Caco-2 (cell line): ENCODE measurements at regions not wholly inside any gene's neighbourhood (a gene's known extent, or its start where the extent isn't known, plus 50 kb on each side); places are given as distances from the start of the nearest gene placed in this dataset.

Experiments
- BruUV-seq: library from RNA; stranded (reverse); fragments of 400-500 nt; replicated peaks from 2 replicates; lab custom pipeline; 2021; lab: Mats Ljungman, UMichigan
- CTCF ChIA-PET: fragments of 300-600 bp; sonication (Branson Sonifier 250); formaldehyde crosslinking; loops from one replicate; lab custom pipeline; 2022; ENCODE audit warnings: antibody characterized with exemption; lab: Charles Lee
- POLR2A ChIA-PET: fragments of 300-600 bp; sonication (Branson Sonifier 250); formaldehyde crosslinking; loops from one replicate; lab custom pipeline; 2022; ENCODE audit warnings: antibody characterized with exemption; lab: Charles Lee
- DNase-seq, 2 experiments: peaks; one replicate each; pipeline versions ENCODE4 v3.0.0 to v3.0.0-alpha.2; 2020 to 2022
- H3K27me3 ChIP-seq: replicated peaks from 2 replicates; pipeline ENCODE4 v1.6.0; 2011; ENCODE audit warnings: low read length; ENCODE audit not compliant: control insufficient read depth, insufficient read depth
- H3K36me3 ChIP-seq: 2 replicates; pipeline ENCODE4 v1.5.1; 2011; ENCODE audit warnings: low read length; ENCODE audit not compliant: control insufficient read depth, insufficient read depth
- H3K4me1 ChIP-seq: fragments of 250-450 bp; sonication (Bioruptor Pico); 2 replicates; pipeline ENCODE4 v1.5.1; 2020; ENCODE audit warnings: mild to moderate bottlenecking
- H3K4me3 ChIP-seq: 2 replicates; pipeline ENCODE4 v1.5.1; 2011; ENCODE audit warnings: low read depth, mild to moderate bottlenecking, control low read depth, low read length
- H3K9me3 ChIP-seq: fragments of 250-450 bp; sonication (Bioruptor Pico); 2 replicates; pipeline ENCODE4 v1.5.1; 2020; ENCODE audit warnings: mild to moderate bottlenecking, moderate library complexity
- H3K27ac Mint-ChIP-seq: one replicate; pipeline ENCODE4 v1.8.0; 2022; ENCODE audit warnings: mixed read lengths; ENCODE audit not compliant: unreplicated experiment
- H3K27me3 Mint-ChIP-seq: one replicate; pipeline ENCODE4 v1.8.0; 2022; ENCODE audit warnings: mixed read lengths; ENCODE audit not compliant: insufficient read depth, unreplicated experiment
- H3K36me3 Mint-ChIP-seq: one replicate; pipeline ENCODE4 v1.8.0; 2022; ENCODE audit warnings: mild to moderate bottlenecking, mixed read lengths; ENCODE audit not compliant: insufficient read depth, unreplicated experiment
- H3K4me1 Mint-ChIP-seq: one replicate; pipeline ENCODE4 v1.8.0; 2022; ENCODE audit warnings: low read depth, mixed read lengths; ENCODE audit not compliant: unreplicated experiment
- H3K4me3 Mint-ChIP-seq: one replicate; pipeline ENCODE4 v1.8.0; 2022; ENCODE audit warnings: mild to moderate bottlenecking, moderate library complexity, mixed read lengths; ENCODE audit not compliant: unreplicated experiment
- H3K9me3 Mint-ChIP-seq: one replicate; pipeline ENCODE4 v1.8.0; 2022; ENCODE audit warnings: mixed read lengths; ENCODE audit not compliant: unreplicated experiment
- intact Hi-C: fragments of 100-400 bp; cut with micrococcal nuclease; formaldehyde crosslinking; loops from one replicate; pipeline ENCODE4 v1.10.0; 2022; ENCODE audit not compliant: unreplicated experiment
- TF ChIP-seq, protein P1 (sequence below), 2 experiments: fragments of 200-600 bp in 1 of 2; IDR thresholded peaks; 1 replicate in 1 of 2; 2 replicates in 1 of 2; pipeline versions ENCODE4 v1.5.1 to v1.8.0; 2011 to 2022; ENCODE audit warnings: antibody characterized with exemption in 1 of 2, control low read depth in 1 of 2, inconsistent platforms in 1 of 2, low read depth in 1 of 2, low read length in 1 of 2, mild to moderate bottlenecking in 1 of 2, moderate library complexity in 1 of 2; ENCODE audit not compliant: insufficient read depth in 1 of 2, severe bottlenecking in 1 of 2, unreplicated experiment in 1 of 2

GRCh38 chr3:81048058-81048665 is 713.3 kb downstream of the GBE1 start:
- H3K27me3 Mint-ChIP-seq = no peaks in the 10 kb centered on the region

DNA sequence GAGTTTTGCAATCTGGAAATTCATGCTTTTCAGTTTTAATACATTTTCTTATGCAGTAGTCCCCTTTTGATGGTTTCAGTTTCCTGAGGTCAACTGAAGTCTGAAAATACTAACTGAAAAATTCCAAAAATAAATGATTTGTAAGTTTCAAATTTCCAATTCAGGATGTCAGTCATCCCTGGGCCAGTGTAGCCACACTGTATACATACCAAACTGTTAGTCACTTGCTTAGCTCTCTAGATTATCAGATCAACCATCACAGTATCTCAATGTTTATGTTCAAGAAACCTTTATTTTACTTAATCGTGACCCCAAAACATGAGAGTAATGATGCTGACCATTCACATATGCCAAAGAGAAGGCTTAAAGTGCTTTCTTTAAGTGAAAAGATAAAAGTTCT is 715.5 kb downstream of the GBE1 start:
- no peak for DNase-seq
- BruUV-seq = no TSS peak
- H3K4me3 Mint-ChIP-seq = no peak overlapping the region
- intact Hi-C loops = no loop called here
- TF ChIP-seq, protein P1, sequence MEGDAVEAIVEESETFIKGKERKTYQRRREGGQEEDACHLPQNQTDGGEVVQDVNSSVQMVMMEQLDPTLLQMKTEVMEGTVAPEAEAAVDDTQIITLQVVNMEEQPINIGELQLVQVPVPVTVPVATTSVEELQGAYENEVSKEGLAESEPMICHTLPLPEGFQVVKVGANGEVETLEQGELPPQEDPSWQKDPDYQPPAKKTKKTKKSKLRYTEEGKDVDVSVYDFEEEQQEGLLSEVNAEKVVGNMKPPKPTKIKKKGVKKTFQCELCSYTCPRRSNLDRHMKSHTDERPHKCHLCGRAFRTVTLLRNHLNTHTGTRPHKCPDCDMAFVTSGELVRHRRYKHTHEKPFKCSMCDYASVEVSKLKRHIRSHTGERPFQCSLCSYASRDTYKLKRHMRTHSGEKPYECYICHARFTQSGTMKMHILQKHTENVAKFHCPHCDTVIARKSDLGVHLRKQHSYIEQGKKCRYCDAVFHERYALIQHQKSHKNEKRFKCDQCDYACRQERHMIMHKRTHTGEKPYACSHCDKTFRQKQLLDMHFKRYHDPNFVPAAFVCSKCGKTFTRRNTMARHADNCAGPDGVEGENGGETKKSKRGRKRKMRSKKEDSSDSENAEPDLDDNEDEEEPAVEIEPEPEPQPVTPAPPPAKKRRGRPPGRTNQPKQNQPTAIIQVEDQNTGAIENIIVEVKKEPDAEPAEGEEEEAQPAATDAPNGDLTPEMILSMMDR (IDR thresholded peaks at IDR 0.05; ENCODE audit: insufficient read depth in 1 of 2, low read depth in 1 of 2, low read length in 1 of 2, severe bottlenecking in 1 of 2, unreplicated experiment in 1 of 2) = no peak
- Histone ChIP-seq H3K36me3 (no peaks in the 10 kb centered on the region), H3K27me3 (no peaks in the 10 kb centered on the region), H3K4me3 (no peak overlapping the region), H3K9me3 (no peaks in the 10 kb centered on the region; the same call in 1 of the 2 replicates), H3K4me1 (peaks cover 3% of the 10 kb centered on the region; the same call in 1 of the 2 replicates)
- H3K4me1 Mint-ChIP-seq = peaks cover 7% of the 10 kb centered on the region
- no peaks in the 10 kb centered on the region for H3K27me3 Mint-ChIP-seq
- no peaks in the 10 kb centered on the region for H3K9me3 Mint-ChIP-seq
- no peak overlapping the region for H3K27ac Mint-ChIP-seq
- ChIA-PET CTCF (no interaction called here), POLR2A (no interaction called here)
- no peaks in the 10 kb centered on the region for H3K36me3 Mint-ChIP-seq

More at GRCh38 chr3:81048058-81048665, 713.3 kb downstream of the GBE1 start:
- ChIA-PET CTCF (no interaction called here), POLR2A (no interaction called here)
- Histone ChIP-seq H3K4me1 (peaks cover 3% of the 10 kb centered on the region; the same call in 1 of the 2 replicates), H3K36me3 (no peaks in the 10 kb centered on the region), H3K27me3 (no peaks in the 10 kb centered on the region), H3K9me3 (no peaks in the 10 kb centered on the region; the same call in 1 of the 2 replicates), H3K4me3 (no peak overlapping the region)
- H3K4me3 Mint-ChIP-seq = no peak overlapping the region
- intact Hi-C loops = no loop called here
- DNase-seq = no peak
- no peaks in the 10 kb centered on the region for H3K36me3 Mint-ChIP-seq
- no peaks in the 10 kb centered on the region for H3K9me3 Mint-ChIP-seq
- peaks cover 7% of the 10 kb centered on the region for H3K4me1 Mint-ChIP-seq
- TF ChIP-seq, protein P1 (IDR thresholded peaks at IDR 0.05; ENCODE audit: insufficient read depth in 1 of 2, low read depth in 1 of 2, low read length in 1 of 2, severe bottlenecking in 1 of 2, unreplicated experiment in 1 of 2) = no peak
- no TSS peak for BruUV-seq
- H3K27ac Mint-ChIP-seq = no peak overlapping the region

- Mint-ChIP-seq H3K4me3 (no peak overlapping the region), H3K9me3 (no peaks in the 10 kb centered on the region), H3K27ac (no peak overlapping the region), H3K27me3 (no peaks in the 10 kb centered on the region), H3K4me1 (peaks cover 7% of the 10 kb centered on the region), H3K36me3 (no peaks in the 10 kb centered on the region)
- H3K9me3 ChIP-seq = no peaks in the 10 kb centered on the region; the same call in 1 of the 2 replicates
- no peak for DNase-seq
- intact Hi-C loops = no loop called here
- BruUV-seq = no TSS peak
- ChIA-PET CTCF (no interaction called here), POLR2A (no interaction called here)
- TF ChIP-seq, protein P1 (IDR thresholded peaks at IDR 0.05; ENCODE audit: insufficient read depth in 1 of 2, low read depth in 1 of 2, low read length in 1 of 2, severe bottlenecking in 1 of 2, unreplicated experiment in 1 of 2) = no peak
- H3K4me1 ChIP-seq = peaks cover 3% of the 10 kb centered on the region; the same call in 1 of the 2 replicates
- H3K36me3 ChIP-seq = no peaks in the 10 kb centered on the region
- H3K4me3 ChIP-seq = no peak overlapping the region
- no peaks in the 10 kb centered on the region for H3K27me3 ChIP-seq
These were observed 716.2 kb downstream of the GBE1 start for GRCh38 chr3:81045246-81045645.
